Peyer's patch (tissue), 4 donors: ENCODE measurements at regions not wholly inside any gene's neighbourhood (a gene's known extent, or its start where the extent isn't known, plus 50 kb on each side); places are given as distances from the start of the nearest gene placed in this dataset.
"Not testable (repeated sequence)": the region's sequence is repeated elsewhere in the genome, so short reads cannot be mapped to it uniquely, and the experiment has no call there.

Experiments used
- POLR2A ChIP-seq, 2 donors: fragments of 450-650 bp; IDR thresholded peaks; one replicate each; pipeline ENCODE4 v1.5.1; 2017; ENCODE audit warnings: antibody characterized with exemption in 2 of 2, mild to moderate bottlenecking in 2 of 2, moderate library complexity in 2 of 2
- TF ChIP-seq, protein P1 (sequence below), 6 experiments: fragments of 450-650 bp in 4 of 6; fragments of 200-600 bp in 2 of 6; sonication (generic) in 1 of 6; IDR thresholded peaks; one replicate each; pipeline ENCODE4 v1.5.1; 2017 to 2019; ENCODE audit warnings: antibody characterized with exemption in 6 of 6, mild to moderate bottlenecking in 3 of 6, moderate library complexity in 1 of 6

DNA sequence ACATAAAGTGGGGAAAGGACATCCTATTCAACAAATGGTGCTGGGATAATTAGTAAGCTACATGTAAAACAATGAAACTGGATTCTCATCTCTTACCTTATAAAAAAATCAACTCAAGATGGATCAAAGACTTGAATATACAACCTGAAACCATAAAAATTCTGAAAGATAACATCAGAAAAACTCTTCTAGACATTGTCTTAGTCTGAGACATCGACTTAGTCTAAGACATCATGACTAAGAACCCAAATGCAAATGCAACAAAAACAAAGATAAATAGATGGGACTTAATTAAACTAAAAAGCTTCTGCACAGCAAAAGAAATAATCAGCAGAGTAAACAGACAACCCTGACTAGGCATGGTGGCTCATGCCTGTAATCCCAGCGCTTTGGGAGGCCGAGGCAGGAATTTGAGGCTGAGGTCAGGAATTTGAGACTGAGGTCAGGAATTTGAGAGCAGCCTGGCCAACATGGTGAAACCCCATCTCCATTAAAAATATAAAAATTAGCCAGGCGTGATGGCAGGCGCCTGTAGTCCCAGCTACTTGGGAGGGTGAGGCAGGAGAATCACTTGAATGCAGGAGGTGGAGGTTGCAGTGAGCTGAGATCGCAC lies 54.8 kb upstream of the PSME4 start:
- TF ChIP-seq, protein P1, sequence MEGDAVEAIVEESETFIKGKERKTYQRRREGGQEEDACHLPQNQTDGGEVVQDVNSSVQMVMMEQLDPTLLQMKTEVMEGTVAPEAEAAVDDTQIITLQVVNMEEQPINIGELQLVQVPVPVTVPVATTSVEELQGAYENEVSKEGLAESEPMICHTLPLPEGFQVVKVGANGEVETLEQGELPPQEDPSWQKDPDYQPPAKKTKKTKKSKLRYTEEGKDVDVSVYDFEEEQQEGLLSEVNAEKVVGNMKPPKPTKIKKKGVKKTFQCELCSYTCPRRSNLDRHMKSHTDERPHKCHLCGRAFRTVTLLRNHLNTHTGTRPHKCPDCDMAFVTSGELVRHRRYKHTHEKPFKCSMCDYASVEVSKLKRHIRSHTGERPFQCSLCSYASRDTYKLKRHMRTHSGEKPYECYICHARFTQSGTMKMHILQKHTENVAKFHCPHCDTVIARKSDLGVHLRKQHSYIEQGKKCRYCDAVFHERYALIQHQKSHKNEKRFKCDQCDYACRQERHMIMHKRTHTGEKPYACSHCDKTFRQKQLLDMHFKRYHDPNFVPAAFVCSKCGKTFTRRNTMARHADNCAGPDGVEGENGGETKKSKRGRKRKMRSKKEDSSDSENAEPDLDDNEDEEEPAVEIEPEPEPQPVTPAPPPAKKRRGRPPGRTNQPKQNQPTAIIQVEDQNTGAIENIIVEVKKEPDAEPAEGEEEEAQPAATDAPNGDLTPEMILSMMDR (IDR thresholded peaks at IDR 0.05), result not testable (repeated sequence)
- TF ChIP-seq POLR2A (IDR thresholded peaks at IDR 0.05), result not testable (repeated sequence)
